ENCODE measurements at regions not wholly inside any gene's neighbourhood (a gene's known extent, or its start where the extent isn't known, plus 50 kb on each side); places are given as distances from the start of the nearest gene placed in this dataset.
A peak's percentile ranks its signal among the peaks of the same experiment; 100 is the strongest.

DNA sequence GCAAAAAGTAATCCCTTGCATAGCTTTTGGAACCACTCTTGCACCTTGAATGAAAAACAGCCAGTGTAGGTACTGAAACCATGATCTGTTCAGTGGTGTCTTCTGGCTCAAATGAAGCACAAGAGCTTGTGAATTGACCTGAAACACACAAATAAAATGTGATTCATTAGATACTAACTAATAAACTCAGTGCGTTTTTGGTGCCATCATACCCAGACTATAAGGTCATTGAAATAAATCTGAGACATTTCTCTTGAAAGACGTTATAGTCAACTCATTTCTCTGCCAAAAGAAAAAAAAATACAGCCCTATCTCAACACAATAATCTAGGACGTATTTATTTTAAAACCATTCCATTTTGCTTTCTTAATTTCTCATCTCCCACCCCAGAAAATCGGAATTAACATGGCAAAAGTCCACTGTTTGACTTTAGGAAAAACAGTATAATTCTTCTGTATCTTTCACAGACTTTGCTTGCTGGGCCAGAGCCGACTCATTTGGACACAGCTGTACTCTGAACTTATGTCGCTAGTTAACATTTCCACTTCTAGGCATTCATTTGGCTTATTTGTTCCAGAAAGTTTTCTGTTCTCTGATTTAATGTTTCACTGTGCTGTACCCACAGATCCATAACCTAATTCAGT is 284.9 kb upstream of the TBL1XR1 start:
- H3K9ac ChIP-seq (ENCODE audit: low read depth in 1 of 2, low read length in 2 of 2), result no peak overlapping the region
- H3K9me3 ChIP-seq (ENCODE audit: control insufficient read depth in 4 of 4, low read length in 3 of 4), result no peaks in the 10 kb centered on the region
- H3K27me3 ChIP-seq (ENCODE audit: control insufficient read depth in 4 of 4, insufficient read depth in 4 of 4, low read length in 3 of 4), result no peaks in the 10 kb centered on the region
- H3K4me3 ChIP-seq (ENCODE audit: low read depth in 1 of 3, low read length in 3 of 3), result no peak overlapping the region
- 49% methylated on average over 6 of the region's 6 CpGs for WGBS
- H3K36me3 ChIP-seq (ENCODE audit: control insufficient read depth in 4 of 4, insufficient read depth in 3 of 4, low read depth in 1 of 4, low read length in 3 of 4), result no peaks in the 10 kb centered on the region
- H3K27ac ChIP-seq (ENCODE audit: low read depth in 1 of 2, low read length in 2 of 2), result no peak overlapping the region
- peaks cover 5 to 9% (median 6%) of the 10 kb centered on the region in 4 donors for H3K4me1 ChIP-seq (ENCODE audit: control insufficient read depth in 4 of 4, insufficient read depth in 4 of 4, low read length in 3 of 4)
- no peak for DNase-seq (ENCODE audit: low spot score)
- TF ChIP-seq JUND (IDR thresholded peaks at IDR 0.05) (no peak), RXRA (IDR thresholded peaks at IDR 0.05) (peak in 1 of 2 donors; percentile 25), SP1 (IDR thresholded peaks at IDR 0.05) (peak; percentile 7), HNF4A (conservative IDR thresholded peaks at IDR 0.05) (peak; percentile 44 to 71)
- TF ChIP-seq, protein P1, sequence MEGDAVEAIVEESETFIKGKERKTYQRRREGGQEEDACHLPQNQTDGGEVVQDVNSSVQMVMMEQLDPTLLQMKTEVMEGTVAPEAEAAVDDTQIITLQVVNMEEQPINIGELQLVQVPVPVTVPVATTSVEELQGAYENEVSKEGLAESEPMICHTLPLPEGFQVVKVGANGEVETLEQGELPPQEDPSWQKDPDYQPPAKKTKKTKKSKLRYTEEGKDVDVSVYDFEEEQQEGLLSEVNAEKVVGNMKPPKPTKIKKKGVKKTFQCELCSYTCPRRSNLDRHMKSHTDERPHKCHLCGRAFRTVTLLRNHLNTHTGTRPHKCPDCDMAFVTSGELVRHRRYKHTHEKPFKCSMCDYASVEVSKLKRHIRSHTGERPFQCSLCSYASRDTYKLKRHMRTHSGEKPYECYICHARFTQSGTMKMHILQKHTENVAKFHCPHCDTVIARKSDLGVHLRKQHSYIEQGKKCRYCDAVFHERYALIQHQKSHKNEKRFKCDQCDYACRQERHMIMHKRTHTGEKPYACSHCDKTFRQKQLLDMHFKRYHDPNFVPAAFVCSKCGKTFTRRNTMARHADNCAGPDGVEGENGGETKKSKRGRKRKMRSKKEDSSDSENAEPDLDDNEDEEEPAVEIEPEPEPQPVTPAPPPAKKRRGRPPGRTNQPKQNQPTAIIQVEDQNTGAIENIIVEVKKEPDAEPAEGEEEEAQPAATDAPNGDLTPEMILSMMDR (IDR thresholded peaks at IDR 0.05; ENCODE audit: low read depth, low read length, missing input control), result no peak

GRCh38 chr3:177483182-177483967 is 286.1 kb upstream of the TBL1XR1 start:
- Histone ChIP-seq H3K9ac (ENCODE audit: low read depth in 1 of 2, low read length in 2 of 2) (no peak overlapping the region), H3K9me3 (ENCODE audit: control insufficient read depth in 4 of 4, low read length in 3 of 4) (no peaks in the 10 kb centered on the region), H3K4me3 (ENCODE audit: low read depth in 1 of 3, low read length in 3 of 3) (no peak overlapping the region), H3K36me3 (ENCODE audit: control insufficient read depth in 4 of 4, insufficient read depth in 3 of 4, low read depth in 1 of 4, low read length in 3 of 4) (no peaks in the 10 kb centered on the region), H3K4me1 (ENCODE audit: control insufficient read depth in 4 of 4, insufficient read depth in 4 of 4, low read length in 3 of 4) (peaks cover 0 to 5% (median 2%) of the 10 kb centered on the region in 4 donors), H3K27me3 (ENCODE audit: control insufficient read depth in 4 of 4, insufficient read depth in 4 of 4, low read length in 3 of 4) (no peaks in the 10 kb centered on the region), H3K27ac (ENCODE audit: low read depth in 1 of 2, low read length in 2 of 2) (no peak overlapping the region)
- DNase-seq (ENCODE audit: low spot score), result no peak
- TF ChIP-seq RXRA (IDR thresholded peaks at IDR 0.05) (no peak), RAD21 (IDR thresholded peaks at IDR 0.05) (peak in 1 of 2 donors; percentile 71)
- WGBS, result 74% methylated on average over 4 of the region's 4 CpGs

- Histone ChIP-seq H3K27me3 (ENCODE audit: control insufficient read depth in 4 of 4, insufficient read depth in 4 of 4, low read length in 3 of 4) (no peaks in the 10 kb centered on the region), H3K27ac (ENCODE audit: low read depth in 1 of 2, low read length in 2 of 2) (no peak overlapping the region), H3K36me3 (ENCODE audit: control insufficient read depth in 4 of 4, insufficient read depth in 3 of 4, low read depth in 1 of 4, low read length in 3 of 4) (no peaks in the 10 kb centered on the region), H3K9me3 (ENCODE audit: control insufficient read depth in 4 of 4, low read length in 3 of 4) (no peaks in the 10 kb centered on the region), H3K4me3 (ENCODE audit: low read depth in 1 of 3, low read length in 3 of 3) (no peak overlapping the region), H3K4me1 (ENCODE audit: control insufficient read depth in 4 of 4, insufficient read depth in 4 of 4, low read length in 3 of 4) (no peaks in the 10 kb centered on the region), H3K9ac (ENCODE audit: low read depth in 1 of 2, low read length in 2 of 2) (no peak overlapping the region)
- 91% methylated on average over 3 of the region's 3 CpGs for WGBS
- no peak for DNase-seq (ENCODE audit: low spot score)
- TF ChIP-seq RAD21 (IDR thresholded peaks at IDR 0.05), result no peak
- no peak for TF ChIP-seq YY1 (IDR thresholded peaks at IDR 0.05)
- no peak for TF ChIP-seq HNF4A (conservative IDR thresholded peaks at IDR 0.05)
- TF ChIP-seq NR2F2 (IDR thresholded peaks at IDR 0.05), result no peak
- TF ChIP-seq, protein P2, sequence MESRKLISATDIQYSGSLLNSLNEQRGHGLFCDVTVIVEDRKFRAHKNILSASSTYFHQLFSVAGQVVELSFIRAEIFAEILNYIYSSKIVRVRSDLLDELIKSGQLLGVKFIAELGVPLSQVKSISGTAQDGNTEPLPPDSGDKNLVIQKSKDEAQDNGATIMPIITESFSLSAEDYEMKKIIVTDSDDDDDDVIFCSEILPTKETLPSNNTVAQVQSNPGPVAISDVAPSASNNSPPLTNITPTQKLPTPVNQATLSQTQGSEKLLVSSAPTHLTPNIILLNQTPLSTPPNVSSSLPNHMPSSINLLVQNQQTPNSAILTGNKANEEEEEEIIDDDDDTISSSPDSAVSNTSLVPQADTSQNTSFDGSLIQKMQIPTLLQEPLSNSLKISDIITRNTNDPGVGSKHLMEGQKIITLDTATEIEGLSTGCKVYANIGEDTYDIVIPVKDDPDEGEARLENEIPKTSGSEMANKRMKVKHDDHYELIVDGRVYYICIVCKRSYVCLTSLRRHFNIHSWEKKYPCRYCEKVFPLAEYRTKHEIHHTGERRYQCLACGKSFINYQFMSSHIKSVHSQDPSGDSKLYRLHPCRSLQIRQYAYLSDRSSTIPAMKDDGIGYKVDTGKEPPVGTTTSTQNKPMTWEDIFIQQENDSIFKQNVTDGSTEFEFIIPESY (IDR thresholded peaks at IDR 0.05), result no peak
- no peak for TF ChIP-seq REST (IDR thresholded peaks at IDR 0.05)
- no peak for TF ChIP-seq FOXA1 (IDR thresholded peaks at IDR 0.05)
- no peak for TF ChIP-seq SP1 (IDR thresholded peaks at IDR 0.05)
- TF ChIP-seq TAF1 (conservative IDR thresholded peaks at IDR 0.05), result no peak
- TF ChIP-seq JUND (IDR thresholded peaks at IDR 0.05), result no peak
- TF ChIP-seq GABPA (IDR thresholded peaks at IDR 0.05 in 1 of 2, conservative IDR thresholded peaks at IDR 0.05 in 1 of 2), result no peak
- no peak for TF ChIP-seq HNF4G (IDR thresholded peaks at IDR 0.05)
- no peak for TF ChIP-seq ATF3 (IDR thresholded peaks at IDR 0.05)
- no peak for TF ChIP-seq RXRA (IDR thresholded peaks at IDR 0.05)
- TF ChIP-seq EGR1 (IDR thresholded peaks at IDR 0.05; ENCODE audit: low read depth in 2 of 2), result no peak
- TF ChIP-seq FOXA2 (IDR thresholded peaks at IDR 0.05), result no peak
These were observed 286.9 kb upstream of the TBL1XR1 start for GRCh38 chr3:177484206-177484605.
